Hematopoietic multipotent progenitor cell treated with erythropoietin and hydrocortisone succinate and interleukin-3 and kit ligand, for 17 days (in vitro differentiated cells): ENCODE measurements at regions not wholly inside any gene's neighbourhood (a gene's known extent, or its start where the extent isn't known, plus 50 kb on each side); places are given as distances from the start of the nearest gene placed in this dataset.
"Not testable (repeated sequence)": the region's sequence is repeated elsewhere in the genome, so short reads cannot be mapped to it uniquely, and the experiment has no call there.

Source experiments
- DNase-seq: peaks from one replicate; pipeline ENCODE4 v3.0.0-alpha.2; 2015; ENCODE audit warnings: low spot score

GRCh38 chr3:73867524-73867923, 242.8 kb upstream of the PDZRN3 start:
- DNase-seq: no peak

GRCh38 chr3:73866846-73867245, 242.1 kb upstream of the PDZRN3 start:
- DNase-seq: no peak

DNA sequence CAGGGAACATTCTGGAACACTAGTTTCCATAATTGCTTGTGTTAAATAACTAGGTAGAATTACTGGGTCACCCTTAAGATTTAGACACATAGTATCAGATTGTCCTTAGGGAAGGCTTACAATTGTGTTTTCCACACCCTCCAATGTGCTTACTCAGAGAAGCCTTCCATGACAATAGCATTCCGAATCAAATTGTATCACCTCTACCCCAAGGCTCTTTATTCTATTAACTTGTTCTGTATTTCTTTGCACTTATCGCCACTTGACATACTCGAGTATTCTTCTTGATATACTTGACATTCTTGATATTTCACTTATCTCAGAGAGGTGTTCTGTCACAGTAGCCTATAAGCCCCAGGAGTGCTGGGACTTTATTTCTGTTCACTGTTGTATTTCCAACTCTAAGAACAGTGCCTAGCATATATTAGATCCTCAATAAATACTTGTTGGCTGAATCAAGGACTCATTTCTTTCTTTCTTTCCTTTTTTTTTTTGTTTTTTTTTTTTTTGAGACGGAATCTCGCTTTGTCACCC, 238.9 kb upstream of the PDZRN3 start:
- no peak for DNase-seq

DNA sequence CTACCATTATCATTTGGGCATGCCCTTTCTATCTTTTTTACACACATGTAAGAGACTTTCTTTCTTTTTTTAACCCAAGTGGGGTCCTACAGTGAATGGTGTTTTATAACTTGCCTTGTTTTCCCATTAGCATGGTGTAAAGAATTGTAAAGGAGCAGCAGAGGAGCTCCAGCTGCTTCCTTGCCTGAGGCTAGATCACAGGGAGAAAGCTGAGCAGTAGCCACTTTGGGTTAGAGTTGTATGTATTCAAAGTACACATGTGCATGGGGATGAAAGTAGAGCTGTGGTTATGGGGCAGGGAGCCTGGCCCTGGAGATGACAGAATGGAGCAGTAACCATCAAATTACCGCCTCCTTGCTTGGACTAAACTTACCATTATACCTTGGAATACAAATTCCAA, 231.1 kb upstream of the PDZRN3 start:
- DNase-seq: no peak

- no peak for DNase-seq
These were observed 223.6 kb upstream of the PDZRN3 start for GRCh38 chr3:73848173-73848906.

DNA sequence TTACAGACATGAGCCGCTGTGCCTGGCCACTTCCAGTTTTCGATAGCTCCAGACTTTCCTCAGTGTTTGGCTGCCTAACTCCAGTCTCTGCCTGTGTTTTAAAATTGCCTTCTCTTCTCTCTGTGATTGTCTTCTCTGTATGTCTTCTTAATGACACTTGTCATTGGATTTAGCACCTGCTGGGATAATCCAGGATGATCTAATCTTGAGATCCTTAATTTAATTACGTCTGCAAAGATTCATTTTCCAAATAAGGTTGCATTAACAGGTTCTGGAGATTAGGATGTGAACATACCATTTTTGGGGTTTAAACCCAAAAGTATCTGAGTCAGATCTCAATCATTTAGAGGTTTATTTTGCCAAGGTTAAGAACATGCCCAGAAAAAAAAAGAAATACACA, 222.2 kb upstream of the PDZRN3 start:
- no peak for DNase-seq

GRCh38 chr3:73839032-73839431, 214.3 kb upstream of the PDZRN3 start:
- DNase-seq: no peak

DNA sequence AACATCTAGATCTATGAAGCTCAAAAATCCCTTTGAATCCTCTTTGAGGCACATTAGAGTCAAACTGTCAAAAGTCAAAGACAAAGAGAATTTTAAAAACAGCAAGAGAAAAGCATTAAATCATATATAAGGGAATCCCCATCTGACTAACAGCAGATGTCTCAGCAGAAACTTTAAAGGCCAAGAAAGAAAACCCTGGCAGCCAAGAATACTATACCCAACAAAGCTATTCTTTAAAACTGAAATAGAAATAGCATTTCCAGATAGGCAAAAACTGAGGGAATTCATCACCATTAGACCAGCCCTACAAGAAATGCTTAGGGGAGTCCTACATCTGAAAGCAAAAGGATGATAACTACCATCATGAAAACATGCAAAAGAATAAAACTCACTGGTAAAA, 211.2 kb upstream of the PDZRN3 start:
- DNase-seq: no peak

GRCh38 chr3:73832426-73832825, 207.7 kb upstream of the PDZRN3 start:
- DNase-seq: no peak

GRCh38 chr3:73828348-73828747, 203.6 kb upstream of the PDZRN3 start:
- DNase-seq: no peak

- DNase-seq: no peak
These were observed 203.0 kb upstream of the PDZRN3 start for GRCh38 chr3:73827725-73828211.

DNA sequence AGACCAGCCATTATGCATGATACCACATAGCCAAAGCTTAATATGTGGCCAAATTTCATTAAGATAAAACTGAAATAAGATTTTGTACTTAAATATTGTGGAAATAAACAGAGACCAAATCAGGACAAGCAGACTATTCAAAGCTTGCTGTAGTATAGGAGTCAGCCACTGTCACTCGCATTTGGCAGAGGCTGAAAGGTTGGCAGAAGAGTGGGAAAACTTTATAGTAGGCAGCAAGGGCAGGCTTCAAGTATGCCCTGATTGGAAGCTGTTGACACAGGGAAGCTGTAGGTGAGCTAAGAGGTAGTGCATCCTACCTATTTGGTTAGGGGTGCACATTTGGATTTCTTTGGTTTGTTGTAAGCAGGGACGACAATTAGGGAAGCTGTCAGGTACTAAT, 202.5 kb upstream of the PDZRN3 start:
- no peak for DNase-seq

- DNase-seq: not testable (repeated sequence)
These were observed 196.2 kb upstream of the PDZRN3 start for GRCh38 chr3:73820896-73821295.

DNA sequence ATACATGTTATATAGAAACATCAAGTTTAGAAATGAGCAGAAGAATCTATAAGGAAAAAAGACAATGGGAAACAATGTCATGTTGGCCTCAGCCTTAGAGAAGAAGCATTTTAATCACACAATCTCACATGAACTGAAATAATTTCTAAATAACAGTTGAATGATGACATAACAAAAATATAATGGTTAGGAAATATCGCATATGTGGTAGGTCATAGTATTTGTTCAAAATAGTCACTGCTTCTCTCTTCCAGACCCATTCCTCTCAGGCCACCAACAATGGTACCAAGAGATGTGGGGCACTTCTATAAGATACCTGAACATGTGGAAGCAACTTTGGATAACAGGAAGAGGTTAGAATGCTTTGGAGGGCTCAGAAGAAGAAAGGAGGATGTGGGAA, 195.7 kb upstream of the PDZRN3 start:
- no peak for DNase-seq

GRCh38 chr3:73815966-73816365, 191.2 kb upstream of the PDZRN3 start:
- DNase-seq: no peak

GRCh38 chr3:73813692-73814292, 189.1 kb upstream of the PDZRN3 start:
- DNase-seq: no peak

GRCh38 chr3:73813291-73813690, 188.6 kb upstream of the PDZRN3 start:
- no peak for DNase-seq

GRCh38 chr3:73812054-73812453, 187.3 kb upstream of the PDZRN3 start:
- no peak for DNase-seq

DNA sequence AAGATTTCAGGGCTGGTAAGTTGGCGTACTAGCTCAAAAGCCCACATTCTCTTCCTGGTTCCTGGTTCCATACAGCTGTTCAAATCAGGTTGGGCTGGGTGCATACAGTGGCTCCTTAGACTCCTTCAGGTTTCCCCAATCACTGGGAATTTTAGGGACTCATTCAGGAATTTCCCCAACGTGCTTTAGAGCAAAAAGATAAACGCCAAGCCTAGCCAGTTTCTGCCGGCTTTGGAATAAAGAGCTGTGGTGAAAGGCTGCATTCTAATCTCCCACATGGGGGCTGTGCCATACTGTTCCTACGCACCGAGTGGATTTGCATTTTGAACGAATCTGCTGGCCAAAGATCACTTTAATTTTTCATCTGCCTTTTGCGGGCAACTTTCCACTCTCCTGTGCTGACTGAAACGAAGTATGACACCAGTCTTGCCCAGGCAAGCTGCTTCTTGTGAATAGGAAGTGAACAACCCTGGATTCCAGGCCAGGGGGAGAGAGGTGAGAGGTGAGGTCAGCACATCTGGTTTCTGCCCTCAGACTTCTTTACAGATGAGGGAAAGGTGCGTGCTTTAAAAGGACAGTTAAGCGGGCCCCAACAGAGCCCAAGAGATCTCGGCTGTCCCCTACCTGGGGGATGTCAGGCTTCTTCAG, 184.2 kb upstream of the PDZRN3 start:
- DNase-seq: no peak

- DNase-seq: no peak
These were observed 180.7 kb upstream of the PDZRN3 start for GRCh38 chr3:73805435-73805834.

DNA sequence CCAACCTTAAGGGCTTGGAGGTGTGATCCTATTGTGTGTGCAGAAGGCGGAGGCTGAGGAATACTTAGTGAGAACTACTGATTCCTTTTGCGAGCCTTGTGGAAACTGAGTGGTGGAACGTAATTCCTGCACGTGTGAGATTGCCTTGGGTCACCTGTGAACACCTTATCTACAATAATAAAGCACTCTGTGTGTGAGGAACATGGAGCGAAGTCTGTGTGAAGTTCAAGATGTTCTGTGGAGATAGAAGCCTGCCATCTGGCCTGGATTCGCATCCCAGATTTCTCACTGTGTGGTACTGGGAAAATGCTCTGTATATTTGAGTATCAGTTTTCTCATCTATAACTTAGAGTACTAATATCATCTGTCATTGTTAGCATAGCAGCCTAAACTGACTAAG, 179.5 kb upstream of the PDZRN3 start:
- DNase-seq: no peak

GRCh38 chr3:73801444-73801843, 176.7 kb upstream of the PDZRN3 start:
- DNase-seq: no peak

- no peak for DNase-seq
These were observed 172.6 kb upstream of the PDZRN3 start for GRCh38 chr3:73797311-73797710.
